RWPE2 (cell line): ENCODE measurements at regions not wholly inside any gene's neighbourhood (a gene's known extent, or its start where the extent isn't known, plus 50 kb on each side); places are given as distances from the start of the nearest gene placed in this dataset.

Source experiments
- ATAC-seq: fragments of 200-7000 bp; cut with Tn5 transposase; 3 replicates; pipeline ENCODE4 v1.9.1; 2021; ENCODE audit warnings: low read depth
- DNase-seq: peaks from one replicate; pipeline ENCODE4 v3.0.0-alpha.2; 2020; ENCODE audit warnings: low spot score
- H3K27ac ChIP-seq: fragments of 450-650 bp; 2 replicates; pipeline ENCODE4 v1.5.1; 2017; ENCODE audit warnings: mild to moderate bottlenecking; ENCODE audit not compliant: poor library complexity, severe bottlenecking
- H3K27me3 ChIP-seq: fragments of 250-450 bp; sonication (Bioruptor Pico); 2 replicates; pipeline ENCODE4 v1.5.1; 2021; ENCODE audit warnings: mild to moderate bottlenecking, moderate library complexity; ENCODE audit not compliant: insufficient read depth, poor library complexity, severe bottlenecking
- H3K36me3 ChIP-seq: fragments of 250-450 bp; sonication (Bioruptor Pico); 2 replicates; pipeline ENCODE4 v1.5.1; 2020; ENCODE audit warnings: low read depth, mild to moderate bottlenecking, moderate library complexity
- H3K4me1 ChIP-seq: fragments of 250-450 bp; sonication (Bioruptor Pico); 2 replicates; pipeline ENCODE4 v1.5.1; 2021; ENCODE audit warnings: mild to moderate bottlenecking, moderate library complexity; ENCODE audit not compliant: insufficient read depth, poor library complexity, severe bottlenecking
- H3K4me3 ChIP-seq: fragments of 250-450 bp; sonication (Bioruptor Pico); 2 replicates; pipeline ENCODE4 v1.5.1; 2021; ENCODE audit warnings: mild to moderate bottlenecking, moderate library complexity; ENCODE audit not compliant: severe bottlenecking
- H3K9me3 ChIP-seq: fragments of 250-450 bp; sonication (Bioruptor Pico); 2 replicates; pipeline ENCODE4 v1.5.1; 2021; ENCODE audit warnings: mild to moderate bottlenecking, moderate library complexity; ENCODE audit not compliant: severe bottlenecking
- TF ChIP-seq, protein P1 (sequence below): fragments of 450-650 bp; IDR thresholded peaks from one replicate; pipeline ENCODE4 v1.5.1; 2017; ENCODE audit warnings: mild to moderate bottlenecking, moderate library complexity; ENCODE audit not compliant: poor library complexity, severe bottlenecking

DNA sequence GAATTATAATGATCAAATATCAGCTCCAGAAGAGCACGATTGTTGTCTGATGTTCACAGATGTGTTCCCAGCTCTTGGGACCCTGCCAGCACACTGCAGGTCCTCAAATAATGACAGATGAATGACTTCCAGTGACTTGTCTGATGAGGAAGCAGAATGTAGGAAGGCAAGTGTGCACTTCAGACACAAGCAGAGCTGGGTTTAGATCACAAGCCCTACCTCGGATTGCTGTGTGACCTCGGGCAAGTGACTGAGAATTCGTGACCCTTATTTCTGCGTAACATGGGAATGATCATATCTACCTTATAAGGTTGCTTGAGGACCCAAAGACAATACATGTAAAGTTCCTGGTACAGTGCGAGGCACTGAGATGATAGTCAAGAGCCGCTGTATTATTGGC, 182.2 kb downstream of the ABCC12 start:
- H3K27ac ChIP-seq = no peak overlapping the region

DNA sequence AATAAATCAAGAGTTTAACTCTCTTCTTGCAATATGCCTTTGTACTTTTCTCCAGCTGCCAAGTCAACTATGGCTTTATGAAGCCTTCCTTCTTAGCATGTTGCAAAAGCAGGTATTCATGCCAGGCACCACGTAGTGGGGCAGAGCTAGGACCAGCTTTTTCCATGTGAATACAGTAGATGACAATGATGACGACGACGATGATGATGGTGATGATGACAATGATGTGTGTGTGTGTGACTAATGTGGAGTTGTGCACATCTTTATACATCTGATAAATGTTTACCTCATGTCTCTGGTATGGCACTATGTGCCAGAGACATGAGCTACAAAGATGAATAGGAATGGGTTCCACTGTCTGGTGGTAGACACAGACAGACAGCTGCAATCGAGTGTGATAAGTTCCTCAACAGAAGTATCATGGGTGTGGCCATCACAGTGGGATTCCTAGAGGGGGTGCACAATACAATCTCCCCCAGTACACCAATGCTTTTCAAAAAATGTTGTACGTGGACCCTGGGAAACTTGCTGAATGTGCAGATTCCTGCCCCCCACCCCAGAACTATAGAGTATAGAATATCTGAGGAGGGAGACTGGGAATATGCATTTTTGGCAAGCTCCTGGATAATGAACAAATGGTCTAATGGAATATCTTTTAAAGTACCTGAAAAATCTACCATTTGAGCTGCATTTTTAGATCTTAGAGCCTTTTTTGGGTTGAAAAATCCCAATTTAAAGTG, 183.4 kb downstream of the ABCC12 start:
- Histone ChIP-seq H3K9me3 (no peaks in the 10 kb centered on the region), H3K27me3 (no peaks in the 10 kb centered on the region), H3K4me3 (no peak overlapping the region), H3K27ac (no peak overlapping the region), H3K36me3 (no peaks in the 10 kb centered on the region), H3K4me1 (no peaks in the 10 kb centered on the region)
- TF ChIP-seq, protein P1, sequence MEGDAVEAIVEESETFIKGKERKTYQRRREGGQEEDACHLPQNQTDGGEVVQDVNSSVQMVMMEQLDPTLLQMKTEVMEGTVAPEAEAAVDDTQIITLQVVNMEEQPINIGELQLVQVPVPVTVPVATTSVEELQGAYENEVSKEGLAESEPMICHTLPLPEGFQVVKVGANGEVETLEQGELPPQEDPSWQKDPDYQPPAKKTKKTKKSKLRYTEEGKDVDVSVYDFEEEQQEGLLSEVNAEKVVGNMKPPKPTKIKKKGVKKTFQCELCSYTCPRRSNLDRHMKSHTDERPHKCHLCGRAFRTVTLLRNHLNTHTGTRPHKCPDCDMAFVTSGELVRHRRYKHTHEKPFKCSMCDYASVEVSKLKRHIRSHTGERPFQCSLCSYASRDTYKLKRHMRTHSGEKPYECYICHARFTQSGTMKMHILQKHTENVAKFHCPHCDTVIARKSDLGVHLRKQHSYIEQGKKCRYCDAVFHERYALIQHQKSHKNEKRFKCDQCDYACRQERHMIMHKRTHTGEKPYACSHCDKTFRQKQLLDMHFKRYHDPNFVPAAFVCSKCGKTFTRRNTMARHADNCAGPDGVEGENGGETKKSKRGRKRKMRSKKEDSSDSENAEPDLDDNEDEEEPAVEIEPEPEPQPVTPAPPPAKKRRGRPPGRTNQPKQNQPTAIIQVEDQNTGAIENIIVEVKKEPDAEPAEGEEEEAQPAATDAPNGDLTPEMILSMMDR = no peak
- DNase-seq = no peak
- ATAC-seq = no peak

More for the DNA sequence above, 182.2 kb downstream of the ABCC12 start:
- Histone ChIP-seq H3K9me3 (no peaks in the 10 kb centered on the region), H3K4me3 (no peak overlapping the region), H3K27me3 (no peaks in the 10 kb centered on the region), H3K4me1 (no peaks in the 10 kb centered on the region), H3K36me3 (no peaks in the 10 kb centered on the region)
- ATAC-seq (no peak), DNase-seq (no peak)
- TF ChIP-seq, protein P1 = no peak

- no peak for ATAC-seq
- TF ChIP-seq, protein P1 = no peak
- no peaks in the 10 kb centered on the region for H3K9me3 ChIP-seq
- H3K4me1 ChIP-seq = no peaks in the 10 kb centered on the region
- H3K27ac ChIP-seq = no peak overlapping the region
- no peak overlapping the region for H3K4me3 ChIP-seq
- H3K36me3 ChIP-seq = no peaks in the 10 kb centered on the region
- H3K27me3 ChIP-seq = no peaks in the 10 kb centered on the region
- no peak for DNase-seq
These were observed 184.6 kb downstream of the ABCC12 start for GRCh38 chr16:47971225-47971624.

GRCh38 chr16:47970291-47970931, 185.4 kb downstream of the ABCC12 start:
- DNase-seq = no peak
- TF ChIP-seq, protein P1 = no peak
- no peaks in the 10 kb centered on the region for H3K9me3 ChIP-seq

DNA sequence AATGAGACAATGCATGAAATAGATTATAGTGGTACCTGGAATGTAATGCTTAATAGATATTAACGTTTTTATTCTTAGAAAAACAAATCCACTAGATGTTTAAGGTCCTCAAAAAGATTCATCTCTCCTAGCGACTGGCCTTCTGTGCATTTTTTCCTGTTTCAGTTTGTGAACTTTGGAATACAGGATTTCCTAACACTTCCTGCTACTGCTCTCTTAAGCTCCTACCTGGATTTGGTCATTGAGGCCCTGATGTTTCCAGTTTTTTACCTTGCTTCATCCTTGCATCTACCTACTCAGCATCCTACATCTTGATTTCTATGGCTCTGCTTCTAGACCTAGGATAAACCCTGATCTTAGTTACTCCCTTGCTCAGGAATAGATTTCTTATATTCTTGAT, 188.4 kb downstream of the ABCC12 start:
- Histone ChIP-seq H3K4me1 (no peaks in the 10 kb centered on the region), H3K4me3 (no peak overlapping the region), H3K27me3 (no peaks in the 10 kb centered on the region), H3K27ac (no peak overlapping the region), H3K9me3 (no peaks in the 10 kb centered on the region), H3K36me3 (no peaks in the 10 kb centered on the region)
- ATAC-seq (no peak), DNase-seq (no peak)
- TF ChIP-seq, protein P1 = no peak

More at GRCh38 chr16:47970291-47970931, 185.4 kb downstream of the ABCC12 start:
- peak; percentile 63; the same call in 2 of the 3 replicates for ATAC-seq
- Histone ChIP-seq H3K27me3 (no peaks in the 10 kb centered on the region), H3K4me1 (no peaks in the 10 kb centered on the region), H3K4me3 (no peak overlapping the region), H3K27ac (no peak overlapping the region), H3K36me3 (no peaks in the 10 kb centered on the region)
